Common myeloid progenitor, CD34-positive (primary cell): ENCODE measurements at regions not wholly inside any gene's neighbourhood (a gene's known extent, or its start where the extent isn't known, plus 50 kb on each side); places are given as distances from the start of the nearest gene placed in this dataset.

Source experiments
- CTCF ChIA-PET: fragments of 350-600 bp; sonication (Branson Sonifier 250); formaldehyde crosslinking; loops from one replicate; lab custom pipeline; 2021; ENCODE audit warnings: antibody characterized with exemption; lab: Charles Lee
- POLR2A ChIA-PET: fragments of 350-600 bp; sonication (Branson Sonifier 250); formaldehyde crosslinking; loops from one replicate; lab custom pipeline; 2021; ENCODE audit warnings: antibody characterized with exemption; lab: Charles Lee
- DNase-seq, 3 donors: peaks; one replicate each; pipeline versions ENCODE4 v3.0.0 to v3.0.0-alpha.2; 2013
- H3K27ac ChIP-seq, 2 experiments: 1 replicate in 1 of 2; 2 replicates in 1 of 2; pipeline ENCODE4 v1.7.0; 2013; ENCODE audit warnings: inconsistent platforms in 2 of 2, low read length in 2 of 2, mild to moderate bottlenecking in 2 of 2, low read depth in 1 of 2, moderate library complexity in 1 of 2; ENCODE audit not compliant: severe bottlenecking in 2 of 2, insufficient read depth in 1 of 2, poor library complexity in 1 of 2
- H3K27me3 ChIP-seq, 5 experiments: replicated peaks in 2 of 5; 1 replicate in 3 of 5; 2 replicates in 2 of 5; pipeline versions ENCODE4 v1.6.1 to v1.7.0; 2013; ENCODE audit warnings: low read length in 4 of 5, mild to moderate bottlenecking in 2 of 5, moderate library complexity in 2 of 5, inconsistent platforms in 1 of 5; ENCODE audit not compliant: insufficient read depth in 5 of 5, control insufficient read depth in 4 of 5
- H3K36me3 ChIP-seq, 4 experiments: 1 replicate in 2 of 4; 2 replicates in 2 of 4; pipeline versions ENCODE4 v1.6.1 to v1.7.0; 2013; ENCODE audit warnings: low read length in 3 of 4, control low read depth in 1 of 4, mild to moderate bottlenecking in 1 of 4; ENCODE audit not compliant: control insufficient read depth in 4 of 4, insufficient read depth in 4 of 4
- H3K4me1 ChIP-seq, 4 experiments: 1 replicate in 3 of 4; 2 replicates in 1 of 4; pipeline versions ENCODE4 v1.6.1 to v1.7.1; 2013; ENCODE audit warnings: low read length in 3 of 4, mild to moderate bottlenecking in 3 of 4, control low read depth in 1 of 4, inconsistent platforms in 1 of 4, moderate library complexity in 1 of 4; ENCODE audit not compliant: control insufficient read depth in 4 of 4, insufficient read depth in 4 of 4; ENCODE audit errors: control extremely low read depth in 1 of 4
- H3K4me3 ChIP-seq, 7 experiments: 1 replicate in 4 of 7; 2 replicates in 3 of 7; pipeline versions ENCODE4 v1.5.1 to v1.7.0; 2013; ENCODE audit warnings: mild to moderate bottlenecking in 7 of 7, low read length in 6 of 7, moderate library complexity in 6 of 7, inconsistent platforms in 2 of 7, low read depth in 2 of 7, control low read depth in 1 of 7; ENCODE audit not compliant: insufficient read depth in 4 of 7, control insufficient read depth in 1 of 7; ENCODE audit errors: extremely low read depth in 1 of 7
- H3K9me3 ChIP-seq, 5 experiments: 1 replicate in 4 of 5; 2 replicates in 1 of 5; pipeline versions ENCODE4 v1.6.1 to v1.7.1; 2013; ENCODE audit warnings: low read length in 4 of 5, mild to moderate bottlenecking in 2 of 5, inconsistent platforms in 1 of 5, low read depth in 1 of 5, moderate library complexity in 1 of 5; ENCODE audit not compliant: control insufficient read depth in 4 of 5, insufficient read depth in 2 of 5; ENCODE audit errors: control extremely low read depth in 1 of 5
- WGBS: methylation state at CpG from one replicate; pipeline ENCODE4 v1.1.5; 2013; ENCODE audit not compliant: insufficient coverage; 5-methylcytosine and 5-hydroxymethylcytosine counted together

GRCh38 chr15:77775837-77776236 lies 143.1 kb upstream of the LINGO1 start:
- no peaks in the 10 kb centered on the region for H3K4me1 ChIP-seq
- H3K4me3 ChIP-seq, result no peak overlapping the region
- peaks cover 0 to 2% (median 0%) of the 10 kb centered on the region in 5 experiments for H3K27me3 ChIP-seq
- no peaks in the 10 kb centered on the region for H3K36me3 ChIP-seq
- H3K9me3 ChIP-seq, result peaks cover 0 to 7% (median 0%) of the 10 kb centered on the region in 5 experiments
- 93% methylated on average over 6 of the region's 10 CpGs for WGBS
- no peak overlapping the region for H3K27ac ChIP-seq
- no peak for DNase-seq
- POLR2A ChIA-PET, result no interaction called here
- CTCF ChIA-PET, result no interaction called here

GRCh38 chr15:77775373-77775772 lies 142.7 kb upstream of the LINGO1 start:
- ChIA-PET CTCF (no interaction called here), POLR2A (no interaction called here)
- H3K27me3 ChIP-seq, result peaks cover 0 to 2% (median 0%) of the 10 kb centered on the region in 5 experiments
- H3K9me3 ChIP-seq, result peaks cover 0 to 4% (median 0%) of the 10 kb centered on the region in 5 experiments
- H3K27ac ChIP-seq, result no peak overlapping the region
- 92% methylated on average over 7 of the region's 7 CpGs for WGBS
- H3K36me3 ChIP-seq, result no peaks in the 10 kb centered on the region
- DNase-seq, result no peak
- no peaks in the 10 kb centered on the region for H3K4me1 ChIP-seq
- H3K4me3 ChIP-seq, result no peak overlapping the region

GRCh38 chr15:77774350-77774749 lies 141.6 kb upstream of the LINGO1 start:
- Histone ChIP-seq H3K9me3 (no peaks in the 10 kb centered on the region), H3K27me3 (peaks cover 0 to 2% (median 1%) of the 10 kb centered on the region in 5 experiments), H3K36me3 (no peaks in the 10 kb centered on the region), H3K4me3 (no peak overlapping the region), H3K27ac (no peak overlapping the region), H3K4me1 (no peaks in the 10 kb centered on the region)
- WGBS, result 93% methylated on average over 3 of the region's 8 CpGs
- CTCF ChIA-PET, result no interaction called here
- POLR2A ChIA-PET, result interaction anchor here (1.0 kb wide), 1 partner anchor 65 kb away, joined by 3 read pairs; no protein-coding TSS in a partner anchor
- DNase-seq, result no peak

GRCh38 chr15:77773903-77774302 lies 141.2 kb upstream of the LINGO1 start:
- ChIA-PET CTCF (no interaction called here), POLR2A (interaction anchor here (1.0 kb wide), 1 partner anchor 65 kb away, joined by 3 read pairs; no protein-coding TSS in a partner anchor)
- peaks cover 0 to 6% (median 2%) of the 10 kb centered on the region in 5 experiments for H3K27me3 ChIP-seq
- WGBS, result 90% methylated on average over 5 of the region's 5 CpGs
- DNase-seq, result no peak
- no peaks in the 10 kb centered on the region for H3K36me3 ChIP-seq
- no peak overlapping the region for H3K4me3 ChIP-seq
- no peaks in the 10 kb centered on the region for H3K9me3 ChIP-seq
- H3K4me1 ChIP-seq, result no peaks in the 10 kb centered on the region
- H3K27ac ChIP-seq, result no peak overlapping the region

- WGBS, result 75% methylated on average over 8 of the region's 11 CpGs
- CTCF ChIA-PET, result no interaction called here
- H3K27ac ChIP-seq, result no peak overlapping the region
These were observed 140.1 kb upstream of the LINGO1 start for GRCh38 chr15:77772641-77773402.

GRCh38 chr15:77771616-77772015 lies 138.9 kb upstream of the LINGO1 start:
- no peak overlapping the region for H3K27ac ChIP-seq
- DNase-seq, result no peak
- no peaks in the 10 kb centered on the region for H3K4me1 ChIP-seq
- H3K27me3 ChIP-seq, result peaks cover 5 to 22% (median 7%) of the 10 kb centered on the region in 5 experiments
- 89% methylated on average over 7 of the region's 7 CpGs for WGBS
- no peaks in the 10 kb centered on the region for H3K36me3 ChIP-seq
- no peaks in the 10 kb centered on the region for H3K9me3 ChIP-seq
- POLR2A ChIA-PET, result no interaction called here
- CTCF ChIA-PET, result interaction anchor here (1.0 kb wide), 1 partner anchor 51 kb away, joined by 3 read pairs; no protein-coding TSS in a partner anchor
- H3K4me3 ChIP-seq, result no peak overlapping the region

More at GRCh38 chr15:77772641-77773402, 140.1 kb upstream of the LINGO1 start:
- H3K9me3 ChIP-seq, result no peaks in the 10 kb centered on the region
- no peak overlapping the region for H3K4me3 ChIP-seq
- peaks cover 0 to 15% (median 2%) of the 10 kb centered on the region in 5 experiments for H3K27me3 ChIP-seq
- H3K4me1 ChIP-seq, result no peaks in the 10 kb centered on the region
- DNase-seq, result no peak
- POLR2A ChIA-PET, result no interaction called here
- no peaks in the 10 kb centered on the region for H3K36me3 ChIP-seq

- Histone ChIP-seq H3K36me3 (no peaks in the 10 kb centered on the region), H3K27ac (no peak overlapping the region), H3K4me3 (no peak overlapping the region), H3K27me3 (peaks cover 5 to 29% (median 9%) of the 10 kb centered on the region in 5 experiments), H3K9me3 (no peaks in the 10 kb centered on the region), H3K4me1 (no peaks in the 10 kb centered on the region)
- POLR2A ChIA-PET, result interaction anchor here (1.0 kb wide), 1 partner anchor 12 kb away, joined by 4 read pairs; no protein-coding TSS in a partner anchor
- no peak for DNase-seq
- 92% methylated on average over 5 of the region's 7 CpGs for WGBS
- CTCF ChIA-PET, result no interaction called here
These were observed 137.0 kb upstream of the LINGO1 start for GRCh38 chr15:77769700-77770099.
